SIG-M5 treated with dmso at 0.1 percent for 504 hours (cell line): ENCODE measurements at regions not wholly inside any gene's neighbourhood (a gene's known extent, or its start where the extent isn't known, plus 50 kb on each side); places are given as distances from the start of the nearest gene placed in this dataset.

Source experiments
- DNase-seq: peaks from one replicate; lab custom pipeline; 2025; ENCODE audit not compliant: unreplicated experiment; lab: John Stamatoyannopoulos, UW

GRCh38 chr1:82215853-82216175, 415.1 kb downstream of the ADGRL2 start:
- DNase-seq, result no peak

GRCh38 chr1:82215056-82215852, 414.5 kb downstream of the ADGRL2 start:
- no peak for DNase-seq

DNA sequence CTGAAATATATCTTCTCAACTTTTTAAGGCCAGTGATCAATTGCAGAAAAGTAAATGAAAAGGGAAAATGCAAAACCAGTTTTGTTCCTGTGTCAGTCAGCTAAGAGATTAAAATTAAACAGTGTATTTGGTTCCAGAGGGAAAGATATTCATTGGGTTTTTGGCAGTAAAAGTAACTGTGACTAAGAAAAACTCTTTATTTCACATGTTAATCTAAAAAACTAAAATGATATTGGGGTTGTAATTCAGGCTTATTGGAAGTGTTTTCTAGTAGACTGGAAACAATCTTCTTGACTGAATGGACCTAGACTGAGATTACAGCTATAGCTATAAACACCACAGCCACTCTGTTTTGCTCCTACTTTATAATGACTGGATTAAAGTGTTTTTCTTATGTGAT, 413.9 kb downstream of the ADGRL2 start:
- DNase-seq, result no peak

DNA sequence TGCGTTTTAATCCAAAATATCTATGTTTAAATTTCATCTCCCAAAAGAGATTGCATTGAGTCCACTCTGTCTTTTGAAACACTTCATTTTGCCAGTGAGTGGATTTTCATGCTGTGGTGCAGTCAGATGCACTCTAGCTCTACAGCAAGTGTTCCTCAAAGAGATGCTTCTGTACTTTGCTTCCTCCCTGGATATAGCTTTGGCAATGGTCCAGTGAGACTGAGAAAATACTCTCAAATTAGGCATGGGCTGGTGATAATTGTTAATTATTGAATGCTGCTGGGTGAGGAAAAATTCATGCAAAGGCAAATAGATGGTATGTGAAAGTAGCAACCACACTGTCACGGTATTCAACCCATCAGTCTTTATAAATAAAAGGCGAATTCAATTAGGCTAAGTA, 396.9 kb downstream of the ADGRL2 start:
- no peak for DNase-seq

GRCh38 chr1:82195245-82195644, 394.5 kb downstream of the ADGRL2 start:
- no peak for DNase-seq

DNA sequence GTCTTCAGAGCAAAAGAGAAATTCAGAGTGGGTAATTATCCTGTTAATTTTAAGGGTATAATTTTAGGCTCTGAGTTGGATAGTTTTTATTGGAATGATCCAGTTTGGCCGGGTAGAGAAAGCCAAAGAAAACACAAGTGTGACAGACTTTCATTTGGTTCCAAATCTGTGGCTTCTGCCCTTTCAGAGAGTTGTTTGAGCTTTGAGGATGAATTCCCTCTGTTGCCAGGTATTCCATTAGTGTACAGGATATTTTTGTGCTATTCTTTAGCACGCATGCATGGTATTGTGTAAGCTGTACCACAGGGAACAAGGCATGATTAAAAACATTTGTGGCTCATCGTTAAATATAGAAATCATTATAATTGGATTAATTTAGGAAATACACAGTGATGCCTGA, 384.4 kb downstream of the ADGRL2 start:
- no peak for DNase-seq

- no peak for DNase-seq
These were observed 381.1 kb downstream of the ADGRL2 start for GRCh38 chr1:82181846-82182245.

- DNase-seq, result no peak
These were observed 378.4 kb downstream of the ADGRL2 start for GRCh38 chr1:82179131-82179530.

GRCh38 chr1:82177192-82177591, 376.5 kb downstream of the ADGRL2 start:
- DNase-seq, result no peak

GRCh38 chr1:82171955-82172354, 371.2 kb downstream of the ADGRL2 start:
- no peak for DNase-seq

- no peak for DNase-seq
These were observed 367.7 kb downstream of the ADGRL2 start for GRCh38 chr1:82168482-82168881.

DNA sequence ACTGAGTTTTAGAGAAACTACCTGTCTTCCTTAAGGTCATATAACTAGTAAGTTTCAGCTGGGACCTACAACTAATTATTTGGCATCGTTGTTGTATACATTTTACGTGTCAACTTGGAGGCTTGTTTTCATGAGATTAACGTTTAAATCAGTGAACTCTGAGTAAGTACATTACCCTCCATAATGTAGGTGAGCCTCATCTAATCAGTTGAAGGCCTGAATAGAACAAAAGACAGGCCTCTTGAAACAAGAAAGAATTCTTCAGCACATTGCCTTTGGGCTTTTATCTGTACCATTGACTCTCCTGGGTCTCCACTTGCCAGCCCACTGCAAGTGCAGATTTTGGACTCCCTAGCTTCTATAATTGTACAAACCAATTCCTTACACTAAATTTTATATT, 364.6 kb downstream of the ADGRL2 start:
- no peak for DNase-seq

DNA sequence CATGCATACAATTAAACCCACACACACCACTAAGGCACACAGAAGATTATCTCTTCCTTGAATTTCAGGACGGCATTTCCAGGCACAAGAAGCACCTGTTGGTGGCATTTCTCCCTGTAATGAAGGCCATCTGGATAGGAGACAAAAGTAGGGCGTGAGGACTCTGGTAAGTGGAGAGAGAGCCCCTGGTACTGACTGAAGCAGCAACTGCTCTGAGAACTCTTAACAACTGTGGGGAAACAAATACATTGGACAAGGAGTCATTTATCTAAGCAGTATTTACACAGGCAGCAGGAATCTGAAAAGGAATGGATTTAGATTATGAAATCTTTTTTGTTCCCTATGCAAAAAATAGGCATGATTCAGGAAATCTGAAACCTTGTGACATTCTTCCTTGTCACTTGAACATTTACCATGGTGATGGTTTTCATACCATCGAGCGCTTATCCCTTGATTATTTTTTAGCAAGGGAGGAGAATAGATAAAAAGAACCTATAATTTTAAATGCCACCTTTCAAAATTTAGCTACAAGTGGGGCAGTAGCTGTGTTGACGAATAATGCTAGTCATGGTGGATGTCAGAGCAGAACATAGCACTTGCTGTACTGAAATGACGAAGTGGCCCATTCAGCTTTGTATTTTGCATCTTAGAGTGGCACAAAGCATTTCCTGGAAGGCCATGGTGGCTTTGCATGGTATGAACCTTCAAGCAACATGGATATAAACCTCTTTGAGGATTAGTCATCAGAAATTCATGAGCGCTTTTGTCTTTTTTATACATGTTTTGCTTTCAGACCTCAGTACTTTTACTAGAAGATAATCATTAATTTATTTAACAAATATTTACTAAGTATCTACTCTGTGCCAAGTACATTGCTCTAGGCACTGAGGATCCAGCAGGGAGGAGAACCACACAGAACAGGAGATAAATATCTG, 362.0 kb downstream of the ADGRL2 start:
- DNase-seq, result no peak

- no peak for DNase-seq
These were observed 361.0 kb downstream of the ADGRL2 start for GRCh38 chr1:82161700-82162141.

GRCh38 chr1:82160903-82161302, 360.2 kb downstream of the ADGRL2 start:
- no peak for DNase-seq

GRCh38 chr1:82160036-82160435, 359.3 kb downstream of the ADGRL2 start:
- DNase-seq, result no peak

GRCh38 chr1:82158981-82159380, 358.2 kb downstream of the ADGRL2 start:
- no peak for DNase-seq

DNA sequence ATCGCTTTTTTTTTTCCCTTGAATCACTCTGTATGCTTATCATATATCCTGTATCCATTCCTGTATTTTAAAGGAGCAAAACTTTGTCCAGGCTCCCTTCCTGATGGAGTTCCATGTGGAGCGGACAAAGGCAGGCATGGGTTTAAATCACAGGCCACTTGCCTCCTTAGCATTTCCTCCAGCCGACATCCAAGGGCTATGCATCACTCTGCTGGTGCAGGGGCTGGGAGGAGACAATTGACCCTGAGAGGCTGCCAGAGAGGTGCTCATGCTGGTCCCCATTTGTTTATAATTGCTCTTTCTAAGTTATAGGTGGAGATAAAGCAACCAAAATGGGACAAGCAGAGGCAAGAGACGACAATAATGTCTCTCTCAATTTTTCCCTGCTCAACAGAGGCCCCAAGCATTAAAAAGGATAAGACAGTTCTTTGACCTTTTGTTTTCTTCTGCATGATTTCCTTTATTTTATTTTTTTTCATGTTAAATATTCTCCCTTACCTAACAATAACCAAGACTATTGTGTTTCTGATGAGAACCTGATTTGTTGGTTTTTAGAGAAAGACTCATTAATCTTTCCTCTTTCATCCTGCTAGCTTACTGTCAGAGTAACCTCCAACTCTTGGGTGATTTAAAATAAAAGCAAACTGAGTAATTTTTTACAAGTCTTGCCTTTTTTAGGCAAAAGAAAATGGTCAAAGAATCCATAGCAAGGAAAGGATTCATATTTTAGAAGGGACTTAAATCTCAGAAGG, 353.7 kb downstream of the ADGRL2 start:
- no peak for DNase-seq

DNA sequence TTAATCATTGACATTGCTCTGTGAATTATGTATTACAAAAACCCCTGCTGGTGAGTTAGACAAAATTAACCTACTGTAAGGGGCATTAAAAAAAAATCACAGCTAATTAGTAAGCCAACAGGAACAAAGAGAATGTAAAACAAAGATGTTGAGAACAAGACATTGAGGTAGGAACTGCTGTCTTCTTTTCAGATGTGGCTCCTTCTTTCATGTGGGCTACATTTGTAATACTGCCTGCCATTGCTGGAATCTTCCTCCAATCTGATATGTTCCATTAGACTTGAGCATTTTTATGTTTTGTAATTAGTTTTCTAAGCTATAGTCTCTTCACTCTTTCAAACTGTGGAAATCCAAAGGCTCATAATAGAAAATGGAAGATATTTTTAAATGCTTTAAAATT, 353.0 kb downstream of the ADGRL2 start:
- DNase-seq, result no peak

DNA sequence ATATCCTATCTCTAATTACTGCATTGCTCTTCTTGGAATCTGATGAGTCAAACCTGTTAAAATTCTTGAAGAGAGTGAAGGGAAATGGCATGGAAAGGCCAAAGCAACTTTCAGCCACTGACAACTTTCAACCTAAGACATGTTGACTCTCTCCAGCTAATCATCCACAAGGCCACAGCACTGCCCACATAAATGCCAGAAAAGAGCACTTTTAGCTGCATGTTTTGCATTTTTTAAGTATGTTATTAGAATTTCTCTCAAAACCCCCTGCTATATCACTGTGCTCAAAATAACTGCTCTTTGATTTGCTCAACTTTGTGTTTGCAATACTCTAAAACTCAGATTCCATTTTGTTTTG, 352.5 kb downstream of the ADGRL2 start:
- DNase-seq, result no peak
